ENCODE measurements at regions not wholly inside any gene's neighbourhood (a gene's known extent, or its start where the extent isn't known, plus 50 kb on each side); places are given as distances from the start of the nearest gene placed in this dataset.

GRCh38 chr2:204116159-204116792, 179.7 kb downstream of the ICOS start:
- CTCF ChIA-PET, result interaction anchor here (2.1 kb wide), 1 partner anchor 62 kb away, joined by 9 read pairs; no protein-coding TSS in a partner anchor
- H3K36me3 Mint-ChIP-seq, result no peaks in the 10 kb centered on the region
- no peak for TF ChIP-seq JUN (CRISPR knock-in tag; IDR thresholded peaks at IDR 0.05)
- H3K4me3 Mint-ChIP-seq, result no peak overlapping the region
- no peaks in the 10 kb centered on the region for H3K9me3 Mint-ChIP-seq
- no peaks in the 10 kb centered on the region for H3K27me3 Mint-ChIP-seq (ENCODE audit: low read depth)
- POLR2A ChIA-PET, result no interaction called here
- no peak for DNase-seq (ENCODE audit: low spot score)
- peaks cover 26% of the 10 kb centered on the region for H3K4me1 Mint-ChIP-seq
- H3K27ac Mint-ChIP-seq, result no peak overlapping the region
- ATAC-seq, result peak; percentile 25; the same call in 1 of the 2 replicates

GRCh38 chr2:204122425-204122824, 185.9 kb downstream of the ICOS start:
- ChIA-PET POLR2A (no interaction called here), CTCF (interaction anchor here (1.1 to 1.6 kb wide), 3 partner anchors 15 to 49 kb away, joined by 3 to 4 read pairs (median 3); no protein-coding TSS in a partner anchor)
- peak; percentile 57 for ATAC-seq
- Mint-ChIP-seq H3K27ac (no peak overlapping the region), H3K4me1 (peaks cover 29% of the 10 kb centered on the region), H3K9me3 (no peaks in the 10 kb centered on the region), H3K36me3 (no peaks in the 10 kb centered on the region), H3K4me3 (no peak overlapping the region), H3K27me3 (ENCODE audit: low read depth) (no peaks in the 10 kb centered on the region)
- no peak for DNase-seq (ENCODE audit: low spot score)
- TF ChIP-seq ZNF512 (CRISPR knock-in tag; IDR thresholded peaks at IDR 0.05; ENCODE audit: borderline replicate concordance), result no peak
- no peak for TF ChIP-seq JAZF1 (CRISPR knock-in tag; IDR thresholded peaks at IDR 0.05)
- TF ChIP-seq AR (CRISPR knock-in tag; IDR thresholded peaks at IDR 0.05), result no peak
- no peak for TF ChIP-seq ZNF423 (CRISPR knock-in tag; IDR thresholded peaks at IDR 0.05)
- TF ChIP-seq EMX1 (CRISPR knock-in tag; IDR thresholded peaks at IDR 0.05), result no peak
- no peak for TF ChIP-seq FOXP1 (CRISPR knock-in tag; IDR thresholded peaks at IDR 0.05; ENCODE audit: borderline replicate concordance)

- Mint-ChIP-seq H3K36me3 (no peaks in the 10 kb centered on the region), H3K9me3 (no peaks in the 10 kb centered on the region), H3K27ac (no peak overlapping the region), H3K4me3 (no peak overlapping the region), H3K27me3 (ENCODE audit: low read depth) (no peaks in the 10 kb centered on the region), H3K4me1 (peaks cover 29% of the 10 kb centered on the region)
- no peak for ATAC-seq
- ChIA-PET POLR2A (interaction anchor here (0.6 kb wide), 1 partner anchor 11 kb away, joined by 4 read pairs; no protein-coding TSS in a partner anchor), CTCF (no interaction called here)
- DNase-seq (ENCODE audit: low spot score), result no peak
- TF ChIP-seq TCF7 (CRISPR knock-in tag; IDR thresholded peaks at IDR 0.05; ENCODE audit: low read depth), result no peak
- TF ChIP-seq CTCF (IDR thresholded peaks at IDR 0.05), result no peak
- TF ChIP-seq ZNF232 (CRISPR knock-in tag; IDR thresholded peaks at IDR 0.05), result no peak
- TF ChIP-seq CREB1 (CRISPR knock-in tag; IDR thresholded peaks at IDR 0.05), result no peak
- no peak for TF ChIP-seq GTF2I (CRISPR knock-in tag; conservative IDR thresholded peaks at IDR 0.05)
- no peak for TF ChIP-seq ZNF671 (CRISPR knock-in tag; IDR thresholded peaks at IDR 0.05)
- no peak for TF ChIP-seq NR1H2 (CRISPR knock-in tag; IDR thresholded peaks at IDR 0.05)
- no peak for TF ChIP-seq PRRX2 (CRISPR knock-in tag; IDR thresholded peaks at IDR 0.05)
- TF ChIP-seq SMAD4 (CRISPR knock-in tag; IDR thresholded peaks at IDR 0.05), result no peak
- no peak for TF ChIP-seq EMX1 (CRISPR knock-in tag; IDR thresholded peaks at IDR 0.05)
- TF ChIP-seq E2F5 (CRISPR knock-in tag; IDR thresholded peaks at IDR 0.05), result no peak
- no peak for TF ChIP-seq OVOL2 (CRISPR knock-in tag; IDR thresholded peaks at IDR 0.05; ENCODE audit: borderline replicate concordance)
- TF ChIP-seq CBFB (CRISPR knock-in tag; IDR thresholded peaks at IDR 0.05; ENCODE audit: low read depth), result no peak
- TF ChIP-seq AFF4 (CRISPR knock-in tag; IDR thresholded peaks at IDR 0.05; ENCODE audit: borderline replicate concordance), result no peak
- no peak for TF ChIP-seq ATF1 (CRISPR knock-in tag; IDR thresholded peaks at IDR 0.05)
Measured at GRCh38 chr2:204124140-204124750, 187.7 kb downstream of the ICOS start.
